ENCODE measurements at regions not wholly inside any gene's neighbourhood (a gene's known extent, or its start where the extent isn't known, plus 50 kb on each side); places are given as distances from the start of the nearest gene placed in this dataset.

DNA sequence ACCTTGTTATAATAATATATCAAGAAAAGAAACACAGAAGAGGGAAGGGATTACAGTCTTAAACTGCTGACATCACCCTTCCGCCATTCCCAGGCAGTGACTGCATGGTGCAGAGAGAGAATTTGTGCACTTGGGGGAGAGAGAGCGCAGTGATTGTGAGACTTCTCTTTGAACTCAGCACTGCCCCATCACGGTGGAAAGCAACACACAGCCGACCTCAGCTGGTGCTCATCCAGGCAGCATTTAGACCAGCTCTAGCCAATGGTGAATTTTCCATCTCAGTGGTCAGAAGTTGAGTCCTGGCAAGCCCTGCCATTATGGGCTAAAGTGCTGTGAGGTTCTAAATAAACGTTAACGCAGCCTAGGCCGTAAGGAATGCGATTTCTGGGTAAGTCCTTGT is 1681.5 kb downstream of the EFNB2 start:
- WGBS, 2 donors, result 86 to 88% methylated on average over 8 of the region's 8 CpGs
- no peak for TF ChIP-seq POLR2A (IDR thresholded peaks at IDR 0.05)
- TF ChIP-seq, protein P1, sequence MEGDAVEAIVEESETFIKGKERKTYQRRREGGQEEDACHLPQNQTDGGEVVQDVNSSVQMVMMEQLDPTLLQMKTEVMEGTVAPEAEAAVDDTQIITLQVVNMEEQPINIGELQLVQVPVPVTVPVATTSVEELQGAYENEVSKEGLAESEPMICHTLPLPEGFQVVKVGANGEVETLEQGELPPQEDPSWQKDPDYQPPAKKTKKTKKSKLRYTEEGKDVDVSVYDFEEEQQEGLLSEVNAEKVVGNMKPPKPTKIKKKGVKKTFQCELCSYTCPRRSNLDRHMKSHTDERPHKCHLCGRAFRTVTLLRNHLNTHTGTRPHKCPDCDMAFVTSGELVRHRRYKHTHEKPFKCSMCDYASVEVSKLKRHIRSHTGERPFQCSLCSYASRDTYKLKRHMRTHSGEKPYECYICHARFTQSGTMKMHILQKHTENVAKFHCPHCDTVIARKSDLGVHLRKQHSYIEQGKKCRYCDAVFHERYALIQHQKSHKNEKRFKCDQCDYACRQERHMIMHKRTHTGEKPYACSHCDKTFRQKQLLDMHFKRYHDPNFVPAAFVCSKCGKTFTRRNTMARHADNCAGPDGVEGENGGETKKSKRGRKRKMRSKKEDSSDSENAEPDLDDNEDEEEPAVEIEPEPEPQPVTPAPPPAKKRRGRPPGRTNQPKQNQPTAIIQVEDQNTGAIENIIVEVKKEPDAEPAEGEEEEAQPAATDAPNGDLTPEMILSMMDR (IDR thresholded peaks at IDR 0.05), result no peak
- no peak overlapping the region for H3K4me3 ChIP-seq (ENCODE audit: low read depth, poor library complexity, severe bottlenecking)
- DNase-seq (ENCODE audit: low spot score in 2 of 2), result no peak
- intact Hi-C loops (cut with DNase I; ENCODE audit: low total_unique reads), result no loop called here

- intact Hi-C loops (cut with DNase I; ENCODE audit: low total_unique reads), result no loop called here
Measured at GRCh38 chr13:104847922-104848321, 1687.5 kb downstream of the EFNB2 start.

DNA sequence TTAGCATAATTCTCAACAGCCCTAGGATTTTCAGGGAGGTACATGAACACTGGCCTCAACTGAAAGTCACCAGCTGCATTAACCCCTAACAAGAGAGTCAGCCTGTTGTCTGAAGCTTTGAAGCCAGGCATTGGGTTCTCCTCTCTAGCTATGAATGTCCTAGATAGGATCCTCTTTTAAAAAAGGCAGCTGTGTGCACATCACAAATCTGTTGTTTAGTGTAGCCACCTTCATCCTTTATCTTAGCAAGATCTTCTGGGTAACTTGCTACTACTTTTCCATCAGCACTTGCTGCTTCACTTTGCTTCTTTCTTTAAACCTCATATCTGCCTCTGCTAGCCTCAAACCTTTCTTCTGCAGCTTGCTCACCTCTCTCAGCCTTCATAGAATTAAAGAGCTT is 1692.1 kb downstream of the EFNB2 start:
- DNase-seq (ENCODE audit: low spot score in 2 of 2), result no peak
- TF ChIP-seq POLR2A (IDR thresholded peaks at IDR 0.05), result no peak
- TF ChIP-seq, protein P1 (IDR thresholded peaks at IDR 0.05), result no peak
- H3K4me3 ChIP-seq (ENCODE audit: low read depth, poor library complexity, severe bottlenecking), result no peak overlapping the region
- intact Hi-C loops (cut with DNase I; ENCODE audit: low total_unique reads), result no loop called here

More at GRCh38 chr13:104847922-104848321, 1687.5 kb downstream of the EFNB2 start:
- DNase-seq (ENCODE audit: low spot score in 2 of 2), result no peak
- WGBS, 2 donors, result 34 to 48% methylated on average over 3 of the region's 3 CpGs
- TF ChIP-seq POLR2A (IDR thresholded peaks at IDR 0.05), result no peak
- TF ChIP-seq, protein P1 (IDR thresholded peaks at IDR 0.05), result no peak
- H3K4me3 ChIP-seq (ENCODE audit: low read depth, poor library complexity, severe bottlenecking), result no peak overlapping the region

DNA sequence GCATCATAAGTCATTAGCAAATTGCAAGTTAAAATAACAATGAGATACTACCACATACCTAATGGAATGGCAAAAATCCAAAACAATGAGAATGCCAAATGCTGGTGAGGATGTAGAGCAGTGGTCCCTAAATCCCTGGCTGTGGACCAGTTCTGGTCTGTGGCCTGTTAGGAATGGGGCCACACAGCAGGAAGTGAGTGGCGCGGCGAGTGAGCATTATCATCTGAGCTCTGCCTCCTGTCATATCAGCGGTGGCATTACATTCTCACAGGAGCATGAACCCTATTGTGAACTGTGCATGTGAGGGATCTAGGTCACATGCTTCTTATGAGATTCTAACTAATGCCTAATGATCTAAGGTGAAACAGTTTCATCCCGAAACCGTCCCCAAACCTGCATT is 1694.4 kb downstream of the EFNB2 start:
- WGBS, 2 donors, result 90 to 95% methylated on average over 6 of the region's 6 CpGs
- H3K4me3 ChIP-seq (ENCODE audit: low read depth, poor library complexity, severe bottlenecking), result no peak overlapping the region
- no peak for DNase-seq (ENCODE audit: low spot score in 2 of 2)
- intact Hi-C loops (cut with DNase I; ENCODE audit: low total_unique reads), result no loop called here
- no peak for TF ChIP-seq POLR2A (IDR thresholded peaks at IDR 0.05)
- TF ChIP-seq, protein P1 (IDR thresholded peaks at IDR 0.05), result no peak

GRCh38 chr13:104837756-104838155 is 1697.7 kb downstream of the EFNB2 start:
- no peak for TF ChIP-seq POLR2A (IDR thresholded peaks at IDR 0.05)
- TF ChIP-seq, protein P1 (IDR thresholded peaks at IDR 0.05), result no peak
- intact Hi-C loops (cut with DNase I; ENCODE audit: low total_unique reads), result no loop called here

GRCh38 chr13:104833221-104833620 is 1702.2 kb downstream of the EFNB2 start:
- DNase-seq (ENCODE audit: low spot score in 2 of 2), result no peak
- intact Hi-C loops (cut with DNase I; ENCODE audit: low total_unique reads), result no loop called here
- no peak overlapping the region for H3K4me3 ChIP-seq (ENCODE audit: low read depth, poor library complexity, severe bottlenecking)
- WGBS, 2 donors, result 82 to 89% methylated on average over 1 of the region's 1 CpG
- TF ChIP-seq POLR2A (IDR thresholded peaks at IDR 0.05), result no peak

More at GRCh38 chr13:104837756-104838155, 1697.7 kb downstream of the EFNB2 start:
- no peak for DNase-seq (ENCODE audit: low spot score in 2 of 2)
- H3K4me3 ChIP-seq (ENCODE audit: low read depth, poor library complexity, severe bottlenecking), result no peak overlapping the region
- 17 to 20% methylated on average over 3 of the region's 3 CpGs for WGBS, 2 donors

All from lower leg skin (tissue), 4 donors.